SK-N-MC (cell line): ENCODE measurements at regions not wholly inside any gene's neighbourhood (a gene's known extent, or its start where the extent isn't known, plus 50 kb on each side); places are given as distances from the start of the nearest gene placed in this dataset.

ENCODE experiments used
- EZH2 ChIP-seq: fragments of 200-600 bp; sonication (generic); IDR thresholded peaks from one replicate; pipeline ENCODE4 v1.6.1; 2017; ENCODE audit warnings: antibody characterized with exemption
- FOXP2 ChIP-seq: optimal IDR thresholded peaks from 2 replicates; pipeline ENCODE3; 2011; ENCODE audit warnings: mild to moderate bottlenecking, moderate library complexity; ENCODE audit not compliant: insufficient read depth; ENCODE audit errors: extremely low read length, control extremely low read depth
- POLR2AphosphoS5 ChIP-seq: IDR thresholded peaks from 2 replicates; pipeline ENCODE4 v1.6.1; 2012; ENCODE audit warnings: mild to moderate bottlenecking, low read depth, low read length, borderline replicate concordance

DNA sequence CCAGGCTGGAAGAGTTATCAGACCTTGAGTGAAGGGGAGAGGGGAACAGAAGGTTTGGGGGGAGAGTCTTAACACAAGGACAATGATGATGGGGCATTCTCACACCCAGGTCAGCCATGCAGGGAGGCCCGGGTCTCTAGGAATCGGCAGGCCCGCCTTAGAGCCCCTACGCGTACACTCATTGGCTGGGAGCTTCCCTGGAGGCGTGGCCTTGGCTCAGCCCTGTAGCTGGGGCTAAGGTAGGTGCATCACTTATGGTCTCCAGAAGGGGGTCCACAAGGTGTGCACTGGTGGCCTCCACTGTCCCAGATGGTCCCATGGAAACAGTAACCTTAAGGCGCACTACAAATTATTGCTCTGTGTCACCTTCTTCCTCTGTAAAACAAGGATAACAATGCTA is 660.1 kb downstream of the MED13L start:
- TF ChIP-seq EZH2 (no peak), POLR2AphosphoS5 (no peak), FOXP2 (no peak)
